Cardiac muscle cell (in vitro differentiated cells and primary cell): ENCODE measurements at regions not wholly inside any gene's neighbourhood (a gene's known extent, or its start where the extent isn't known, plus 50 kb on each side); places are given as distances from the start of the nearest gene placed in this dataset.
A peak's percentile ranks its signal among the peaks of the same experiment; 100 is the strongest.

Experiments used
- DNase-seq, 2 donors: peaks; one replicate each; pipeline versions ENCODE4 v3.0.0 to v3.0.0-alpha.2; 2010 to 2017; ENCODE audit warnings: low read depth in 1 of 2, low spot score in 1 of 2
- H3K27ac ChIP-seq: fragments of 200-600 bp; sonication (generic); 2 replicates; pipeline ENCODE4 v1.5.1; 2016
- H3K27me3 ChIP-seq: fragments of 200-600 bp; sonication (generic); 2 replicates; pipeline ENCODE4 v1.6.0; 2016; ENCODE audit warnings: control low read depth
- H3K36me3 ChIP-seq: fragments of 200-600 bp; sonication (generic); 2 replicates; pipeline ENCODE4 v1.5.1; 2016; ENCODE audit warnings: control low read depth
- H3K4me1 ChIP-seq: fragments of 200-600 bp; sonication (generic); 2 replicates; pipeline ENCODE4 v1.8.1; 2017; ENCODE audit warnings: low read depth, mild to moderate bottlenecking, mixed run types
- H3K4me3 ChIP-seq: fragments of 200-600 bp; sonication (generic); 2 replicates; pipeline ENCODE4 v1.5.1; 2016; ENCODE audit warnings: mild to moderate bottlenecking
- H3K9me3 ChIP-seq: fragments of 200-600 bp; sonication (generic); 2 replicates; pipeline ENCODE4 v1.5.1; 2017; ENCODE audit warnings: low read depth, mild to moderate bottlenecking, control low read depth
- TF ChIP-seq, protein P1 (sequence below): IDR thresholded peaks from 2 replicates; pipeline ENCODE4 v1.5.1; 2012; ENCODE audit warnings: low read depth, mild to moderate bottlenecking, low read length

DNA sequence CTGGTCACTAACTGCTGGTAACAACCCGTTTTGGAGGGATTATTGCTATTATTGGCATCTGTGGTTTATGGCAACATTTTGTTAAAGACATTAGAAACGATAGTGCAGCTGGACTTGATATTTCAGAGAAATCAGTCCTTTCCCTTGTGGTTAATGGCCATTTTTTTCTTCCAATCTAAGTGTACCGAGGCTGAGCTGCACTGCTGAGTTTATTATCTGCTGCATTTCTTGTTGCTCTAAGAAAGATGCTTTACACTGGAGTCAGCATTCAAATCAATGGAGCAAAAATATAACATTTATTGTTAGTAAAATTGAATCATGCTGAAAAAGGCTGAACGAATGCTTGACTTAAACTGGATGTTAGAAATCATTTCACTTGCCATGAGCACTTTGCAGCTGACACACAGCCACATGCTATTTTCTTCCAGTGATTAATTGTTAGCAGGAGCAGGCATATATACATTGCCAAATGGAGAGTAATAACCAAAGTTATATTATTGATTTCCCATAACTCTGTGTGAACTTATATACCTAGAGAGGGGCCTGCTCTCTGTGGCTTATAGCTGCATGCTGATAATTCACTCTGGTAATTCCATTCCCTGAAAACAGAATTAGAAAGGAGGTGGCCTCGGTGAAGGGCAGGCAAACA, 66.5 kb upstream of the TTC29 start:
- no peak for DNase-seq
- Histone ChIP-seq H3K27me3 (no peaks in the 10 kb centered on the region), H3K27ac (no peak overlapping the region), H3K36me3 (no peaks in the 10 kb centered on the region), H3K4me1 (peaks cover 4% of the 10 kb centered on the region), H3K4me3 (no peak overlapping the region), H3K9me3 (no peaks in the 10 kb centered on the region)
- TF ChIP-seq, protein P1, sequence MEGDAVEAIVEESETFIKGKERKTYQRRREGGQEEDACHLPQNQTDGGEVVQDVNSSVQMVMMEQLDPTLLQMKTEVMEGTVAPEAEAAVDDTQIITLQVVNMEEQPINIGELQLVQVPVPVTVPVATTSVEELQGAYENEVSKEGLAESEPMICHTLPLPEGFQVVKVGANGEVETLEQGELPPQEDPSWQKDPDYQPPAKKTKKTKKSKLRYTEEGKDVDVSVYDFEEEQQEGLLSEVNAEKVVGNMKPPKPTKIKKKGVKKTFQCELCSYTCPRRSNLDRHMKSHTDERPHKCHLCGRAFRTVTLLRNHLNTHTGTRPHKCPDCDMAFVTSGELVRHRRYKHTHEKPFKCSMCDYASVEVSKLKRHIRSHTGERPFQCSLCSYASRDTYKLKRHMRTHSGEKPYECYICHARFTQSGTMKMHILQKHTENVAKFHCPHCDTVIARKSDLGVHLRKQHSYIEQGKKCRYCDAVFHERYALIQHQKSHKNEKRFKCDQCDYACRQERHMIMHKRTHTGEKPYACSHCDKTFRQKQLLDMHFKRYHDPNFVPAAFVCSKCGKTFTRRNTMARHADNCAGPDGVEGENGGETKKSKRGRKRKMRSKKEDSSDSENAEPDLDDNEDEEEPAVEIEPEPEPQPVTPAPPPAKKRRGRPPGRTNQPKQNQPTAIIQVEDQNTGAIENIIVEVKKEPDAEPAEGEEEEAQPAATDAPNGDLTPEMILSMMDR, result no peak

- Histone ChIP-seq H3K4me1 (peaks cover 4% of the 10 kb centered on the region), H3K4me3 (no peak overlapping the region), H3K27me3 (no peaks in the 10 kb centered on the region), H3K9me3 (no peaks in the 10 kb centered on the region), H3K27ac (no peak overlapping the region), H3K36me3 (no peaks in the 10 kb centered on the region)
- TF ChIP-seq, protein P1, result no peak
- DNase-seq, result no peak
Measured at GRCh38 chr4:147014946-147015345, 69.3 kb upstream of the TTC29 start.

DNA sequence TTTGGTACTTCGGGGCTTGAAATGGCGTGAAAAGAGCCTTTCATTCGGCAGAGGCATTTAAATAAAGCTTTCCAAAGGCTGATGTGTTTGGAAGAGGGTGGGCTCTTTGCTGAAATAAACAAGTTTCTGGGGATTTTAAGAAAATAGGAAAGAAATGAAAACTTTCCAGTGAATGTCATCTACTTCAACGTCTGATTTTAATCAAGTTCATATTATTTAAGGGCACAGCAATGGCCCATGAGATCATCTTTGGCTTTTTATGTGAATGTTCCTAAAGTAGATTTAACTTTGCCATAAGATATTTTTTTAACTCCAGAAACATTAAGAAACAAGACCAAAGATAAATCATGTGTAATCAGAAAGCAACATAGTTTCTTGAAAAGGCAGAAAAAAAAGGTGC, 69.8 kb upstream of the TTC29 start:
- no peaks in the 10 kb centered on the region for H3K27me3 ChIP-seq
- TF ChIP-seq, protein P1, result no peak
- H3K4me1 ChIP-seq, result peaks cover 4% of the 10 kb centered on the region

DNA sequence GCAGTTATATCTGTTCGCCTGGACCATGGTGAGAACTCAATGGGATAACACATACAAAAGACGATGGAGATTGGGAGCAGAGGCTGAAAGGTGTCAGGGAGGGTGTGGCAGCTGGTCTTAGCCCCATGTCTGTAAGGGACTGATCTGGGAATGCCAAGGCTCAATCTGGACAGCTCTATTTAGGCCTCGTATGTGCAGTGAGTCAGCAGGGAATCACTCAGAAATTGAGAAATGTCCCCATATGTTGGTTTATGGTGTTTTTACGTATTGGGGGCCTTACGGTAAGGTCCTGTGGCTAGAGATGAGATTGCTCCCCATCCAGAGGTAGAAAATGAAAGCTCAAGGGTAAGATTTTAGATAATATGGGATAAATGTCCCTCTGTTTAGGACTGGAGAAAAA, 71.4 kb upstream of the TTC29 start:
- Histone ChIP-seq H3K36me3 (no peaks in the 10 kb centered on the region), H3K4me3 (no peak overlapping the region), H3K27me3 (no peaks in the 10 kb centered on the region), H3K9me3 (no peaks in the 10 kb centered on the region), H3K4me1 (peaks cover 4% of the 10 kb centered on the region), H3K27ac (no peak overlapping the region)
- peak in 1 of 2 donors; percentile 24 for DNase-seq
- TF ChIP-seq, protein P1, result no peak

More for the DNA sequence above, 69.8 kb upstream of the TTC29 start:
- Histone ChIP-seq H3K27ac (no peak overlapping the region), H3K9me3 (no peaks in the 10 kb centered on the region), H3K36me3 (no peaks in the 10 kb centered on the region), H3K4me3 (no peak overlapping the region)
- DNase-seq, result no peak

DNA sequence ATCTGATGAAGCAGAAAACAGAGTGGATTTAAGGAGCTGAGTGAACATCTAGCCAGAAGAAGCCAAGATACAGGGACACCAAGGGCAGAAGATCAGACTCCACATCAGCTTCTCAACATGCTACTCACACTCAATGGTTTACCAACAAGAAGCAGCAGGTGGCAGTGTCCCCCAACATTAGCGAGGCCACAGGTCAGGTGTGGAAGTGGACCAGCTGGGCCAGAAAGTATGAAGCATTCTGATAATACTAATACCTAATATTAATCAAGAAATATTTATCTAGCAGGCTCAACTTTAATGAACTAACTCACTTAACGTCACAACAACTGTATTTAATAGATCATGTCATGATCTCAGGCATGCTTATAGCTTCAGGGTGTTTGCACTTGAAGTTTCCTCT, 73.4 kb upstream of the TTC29 start:
- H3K4me1 ChIP-seq, result peaks cover 4% of the 10 kb centered on the region
- H3K9me3 ChIP-seq, result no peaks in the 10 kb centered on the region
- H3K27ac ChIP-seq, result no peak overlapping the region
- H3K27me3 ChIP-seq, result no peaks in the 10 kb centered on the region
- peak; percentile 61 to 77 for DNase-seq
- H3K4me3 ChIP-seq, result no peak overlapping the region
- TF ChIP-seq, protein P1, result peak; percentile 70
- no peaks in the 10 kb centered on the region for H3K36me3 ChIP-seq
